ENCODE measurements at regions not wholly inside any gene's neighbourhood (a gene's known extent, or its start where the extent isn't known, plus 50 kb on each side); places are given as distances from the start of the nearest gene placed in this dataset.

DNA sequence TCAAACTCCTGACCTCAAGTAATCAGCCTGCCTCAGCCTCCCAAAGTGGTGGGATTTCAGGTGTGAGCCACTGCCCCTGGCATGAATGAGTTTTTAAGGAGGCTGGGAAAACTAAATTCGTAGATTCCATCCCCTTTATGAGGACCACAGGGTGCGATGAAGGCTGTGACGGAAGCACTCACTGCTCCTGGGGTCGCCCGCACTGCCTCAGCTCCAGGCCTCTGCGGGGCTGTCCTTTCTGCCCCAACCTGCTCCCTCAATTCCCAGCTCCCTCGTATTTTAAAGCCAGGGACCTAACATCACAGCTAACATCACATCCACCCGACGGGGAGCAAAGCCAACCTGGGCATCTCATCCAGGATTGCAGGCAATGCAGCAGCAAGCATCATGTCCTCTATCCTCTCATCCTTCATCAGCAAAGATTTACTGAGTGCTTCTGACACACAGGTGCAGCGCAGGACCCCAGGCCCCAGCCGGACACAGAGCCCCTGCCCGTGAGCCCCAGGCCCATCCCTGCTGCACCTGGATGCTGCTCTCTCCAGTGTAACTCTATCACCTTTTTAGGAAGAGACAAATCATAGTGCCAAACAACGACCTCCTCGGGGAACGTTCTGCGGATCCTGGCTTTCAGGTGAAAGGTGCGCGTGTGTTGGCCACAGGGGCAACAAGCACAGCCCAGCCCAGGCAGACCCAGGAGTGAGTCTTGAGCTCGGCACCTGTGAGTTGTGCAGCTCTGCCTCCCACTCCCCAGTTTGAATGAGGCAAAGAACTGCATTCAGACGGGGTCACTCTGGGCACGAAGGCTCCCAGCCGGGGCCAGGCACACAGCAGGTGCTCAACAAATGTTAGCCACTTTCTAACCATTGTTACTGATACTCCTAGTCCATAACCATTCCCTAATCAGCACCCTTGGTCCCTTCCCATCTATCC, 134.3 kb downstream of the CRYBB2 start:
- POLR2A ChIA-PET = no interaction called here
- H3K27me3 ChIP-seq (ENCODE audit: control insufficient read depth, insufficient read depth, low read length) = no peaks in the 10 kb centered on the region
- DNase-seq (ENCODE audit: low read depth, low spot score) = no peak
- no peak overlapping the region for H3K27ac ChIP-seq (ENCODE audit: low read depth, low read length)
- TF ChIP-seq, protein P1, sequence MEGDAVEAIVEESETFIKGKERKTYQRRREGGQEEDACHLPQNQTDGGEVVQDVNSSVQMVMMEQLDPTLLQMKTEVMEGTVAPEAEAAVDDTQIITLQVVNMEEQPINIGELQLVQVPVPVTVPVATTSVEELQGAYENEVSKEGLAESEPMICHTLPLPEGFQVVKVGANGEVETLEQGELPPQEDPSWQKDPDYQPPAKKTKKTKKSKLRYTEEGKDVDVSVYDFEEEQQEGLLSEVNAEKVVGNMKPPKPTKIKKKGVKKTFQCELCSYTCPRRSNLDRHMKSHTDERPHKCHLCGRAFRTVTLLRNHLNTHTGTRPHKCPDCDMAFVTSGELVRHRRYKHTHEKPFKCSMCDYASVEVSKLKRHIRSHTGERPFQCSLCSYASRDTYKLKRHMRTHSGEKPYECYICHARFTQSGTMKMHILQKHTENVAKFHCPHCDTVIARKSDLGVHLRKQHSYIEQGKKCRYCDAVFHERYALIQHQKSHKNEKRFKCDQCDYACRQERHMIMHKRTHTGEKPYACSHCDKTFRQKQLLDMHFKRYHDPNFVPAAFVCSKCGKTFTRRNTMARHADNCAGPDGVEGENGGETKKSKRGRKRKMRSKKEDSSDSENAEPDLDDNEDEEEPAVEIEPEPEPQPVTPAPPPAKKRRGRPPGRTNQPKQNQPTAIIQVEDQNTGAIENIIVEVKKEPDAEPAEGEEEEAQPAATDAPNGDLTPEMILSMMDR (IDR thresholded peaks at IDR 0.05; ENCODE audit: low read depth, low read length) = no peak
- no peak overlapping the region for H3K4me3 ChIP-seq (ENCODE audit: low read depth, low read length)
- CTCF ChIA-PET = no interaction called here
- no peaks in the 10 kb centered on the region for H3K9me3 ChIP-seq (ENCODE audit: control insufficient read depth, insufficient read depth, low read length)

DNA sequence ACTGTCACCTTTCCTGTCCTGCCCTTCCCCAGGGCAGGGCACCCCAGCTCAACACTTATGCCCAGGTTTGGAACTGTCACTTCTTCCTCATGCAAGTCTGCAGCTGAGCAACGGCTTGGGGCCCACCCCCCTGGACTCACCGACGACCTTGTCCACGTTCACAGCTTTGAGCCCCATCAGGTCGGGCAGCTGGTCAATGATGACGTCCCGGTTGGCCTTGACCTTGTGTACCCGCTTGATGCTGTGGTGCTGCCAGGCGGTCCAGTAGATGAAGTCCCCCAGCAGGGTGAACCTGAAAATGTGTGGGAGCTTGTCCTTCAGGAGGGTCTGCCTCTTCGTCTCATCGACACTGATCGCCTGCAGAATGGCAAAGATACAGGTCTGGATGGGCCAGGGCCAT, 135.0 kb downstream of the CRYBB2 start:
- CTCF ChIA-PET = no interaction called here
- TF ChIP-seq, protein P1 (IDR thresholded peaks at IDR 0.05; ENCODE audit: low read depth, low read length) = no peak
- Histone ChIP-seq H3K4me3 (ENCODE audit: low read depth, low read length) (no peak overlapping the region), H3K27ac (ENCODE audit: low read depth, low read length) (no peak overlapping the region), H3K27me3 (ENCODE audit: control insufficient read depth, insufficient read depth, low read length) (no peaks in the 10 kb centered on the region), H3K9me3 (ENCODE audit: control insufficient read depth, insufficient read depth, low read length) (no peaks in the 10 kb centered on the region)
- POLR2A ChIA-PET = no interaction called here
- no peak for DNase-seq (ENCODE audit: low read depth, low spot score)

DNA sequence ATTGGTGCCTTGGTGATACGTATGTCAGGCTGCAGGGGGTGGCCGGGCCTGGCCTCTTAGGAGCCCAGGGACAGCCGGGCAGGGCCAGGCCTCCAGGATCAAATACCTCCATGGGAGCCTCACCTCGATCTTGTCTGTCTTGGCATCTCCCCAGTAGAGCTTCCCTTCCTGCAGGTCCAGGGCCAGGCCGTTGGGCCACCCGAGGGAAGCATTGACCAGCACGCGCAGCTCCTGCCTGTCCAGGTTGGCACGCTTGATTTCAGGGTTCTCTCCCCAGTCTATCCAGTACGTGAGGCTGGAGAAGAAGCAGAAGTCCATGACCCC, 137.7 kb downstream of the CRYBB2 start:
- H3K4me3 ChIP-seq (ENCODE audit: low read depth, low read length) = no peak overlapping the region
- TF ChIP-seq, protein P1 (IDR thresholded peaks at IDR 0.05; ENCODE audit: low read depth, low read length) = no peak
- ChIA-PET POLR2A (interaction anchor here (0.6 kb wide), 1 partner anchor 9 kb away, joined by 4 read pairs; no protein-coding TSS in a partner anchor), CTCF (no interaction called here)
- no peak overlapping the region for H3K27ac ChIP-seq (ENCODE audit: low read depth, low read length)
- no peak for DNase-seq (ENCODE audit: low read depth, low spot score)
- no peaks in the 10 kb centered on the region for H3K9me3 ChIP-seq (ENCODE audit: control insufficient read depth, insufficient read depth, low read length)
- H3K27me3 ChIP-seq (ENCODE audit: control insufficient read depth, insufficient read depth, low read length) = no peaks in the 10 kb centered on the region

DNA sequence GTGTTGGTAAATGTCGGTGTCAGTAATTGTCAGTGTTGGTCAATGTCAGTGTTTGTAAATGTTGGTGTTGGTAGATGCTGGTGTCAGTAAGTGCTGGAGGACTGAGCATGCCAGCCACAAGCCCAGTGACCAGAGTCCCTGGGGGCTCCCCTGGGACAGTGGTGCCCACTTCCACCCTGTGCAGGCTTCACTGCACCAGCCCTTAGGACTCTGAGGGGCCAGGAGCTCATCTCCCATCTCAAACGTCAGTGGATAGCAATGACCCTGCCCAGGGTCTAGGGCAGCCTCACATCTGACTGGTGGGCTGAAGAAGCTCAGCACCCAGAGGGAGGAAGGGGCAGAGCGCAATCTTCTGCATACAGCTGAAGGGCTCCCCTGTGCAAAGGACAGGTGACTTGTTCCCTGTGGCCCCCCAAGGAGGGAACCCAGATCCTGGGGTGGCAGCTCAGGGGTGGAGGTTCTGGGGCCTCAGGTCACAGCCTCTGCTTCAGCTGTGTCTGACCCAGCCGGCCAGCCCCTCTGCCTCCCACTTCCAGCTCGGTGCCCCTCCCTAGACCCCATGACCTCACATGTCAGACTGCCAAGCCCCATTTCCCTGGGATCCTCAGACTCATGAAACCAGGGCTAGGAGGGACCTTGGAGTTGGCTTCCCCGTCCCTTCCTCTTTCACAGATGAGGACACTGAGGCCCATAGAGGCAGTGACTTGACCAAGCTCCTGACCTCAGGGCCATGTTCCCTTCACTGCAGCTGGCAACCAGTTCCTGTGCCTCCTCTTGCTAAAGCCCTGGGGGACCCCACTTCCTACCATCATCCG, 138.4 kb downstream of the CRYBB2 start:
- Histone ChIP-seq H3K4me3 (ENCODE audit: low read depth, low read length) (no peak overlapping the region), H3K9me3 (ENCODE audit: control insufficient read depth, insufficient read depth, low read length) (no peaks in the 10 kb centered on the region), H3K27me3 (ENCODE audit: control insufficient read depth, insufficient read depth, low read length) (no peaks in the 10 kb centered on the region), H3K27ac (ENCODE audit: low read depth, low read length) (no peak overlapping the region)
- DNase-seq (ENCODE audit: low read depth, low spot score) = no peak
- ChIA-PET POLR2A (no interaction called here), CTCF (no interaction called here)
- TF ChIP-seq, protein P1 (IDR thresholded peaks at IDR 0.05; ENCODE audit: low read depth, low read length) = no peak
